PC-3 (cell line): ENCODE measurements at regions not wholly inside any gene's neighbourhood (a gene's known extent, or its start where the extent isn't known, plus 50 kb on each side); places are given as distances from the start of the nearest gene placed in this dataset.

Experiments
- ATAC-seq: fragments of 200-7000 bp; cut with Tn5 transposase; 2 replicates; pipeline ENCODE4 v1.9.1; 2020; ENCODE audit warnings: mild to moderate bottlenecking, moderate library complexity
- BruUV-seq: library from RNA; stranded (reverse); fragments of 400-500 nt; replicated peaks from 2 replicates; lab custom pipeline; 2021; lab: Mats Ljungman, UMichigan
- CTCF ChIA-PET: fragments of 300-600 bp; sonication (Branson Sonifier 250); formaldehyde crosslinking; loops from one replicate; lab custom pipeline; 2022; ENCODE audit warnings: antibody characterized with exemption; lab: Charles Lee
- POLR2A ChIA-PET: fragments of 300-600 bp; sonication (Branson Sonifier 250); formaldehyde crosslinking; loops from one replicate; lab custom pipeline; 2022; ENCODE audit warnings: antibody characterized with exemption; ENCODE audit not compliant: unreplicated experiment; lab: Charles Lee
- DNase-seq: peaks from one replicate; pipeline ENCODE4 v3.0.0-alpha.2; 2015
- H2AFZ ChIP-seq: fragments of 300-600 bp; sonication (generic); 2 replicates; pipeline ENCODE4 v1.6.0; 2016; ENCODE audit warnings: antibody characterized with exemption, low read length
- H3F3A ChIP-seq: fragments of 300-600 bp; sonication (generic); one replicate; pipeline ENCODE4 v1.6.0; 2017; ENCODE audit warnings: antibody characterized with exemption, low read length, control low read depth, mild to moderate bottlenecking; ENCODE audit not compliant: unreplicated experiment
- H3K27ac ChIP-seq: fragments of 300-600 bp; sonication (generic); 2 replicates; pipeline ENCODE4 v1.5.1; 2016; ENCODE audit warnings: mild to moderate bottlenecking, low read length
- H3K27me3 ChIP-seq: fragments of 300-600 bp; sonication (generic); 2 replicates; pipeline ENCODE4 v1.6.1; 2016; ENCODE audit warnings: low read length, mixed read lengths
- H3K36me3 ChIP-seq: fragments of 300-600 bp; sonication (generic); 2 replicates; pipeline ENCODE4 v1.6.1; 2016; ENCODE audit warnings: low read depth, mixed run types, low read length, mixed read lengths
- H3K4me1 ChIP-seq: fragments of 300-600 bp; sonication (generic); 2 replicates; pipeline ENCODE4 v1.5.1; 2016; ENCODE audit warnings: low read length; ENCODE audit not compliant: insufficient read depth
- H3K4me2 ChIP-seq: fragments of 300-600 bp; sonication (generic); 2 replicates; pipeline ENCODE4 v1.6.0; 2016; ENCODE audit warnings: low read length
- H3K4me3 ChIP-seq: fragments of 300-600 bp; sonication (generic); 2 replicates; pipeline ENCODE4 v1.5.1; 2016; ENCODE audit warnings: mild to moderate bottlenecking, low read length, mixed read lengths
- H3K79me2 ChIP-seq: fragments of 300-600 bp; sonication (generic); 2 replicates; pipeline ENCODE4 v1.6.1; 2017; ENCODE audit warnings: low read length, mixed read lengths
- H3K9ac ChIP-seq: fragments of 300-600 bp; sonication (generic); 2 replicates; pipeline ENCODE4 v1.6.0; 2016; ENCODE audit warnings: mild to moderate bottlenecking, low read length
- H3K9me2 ChIP-seq: fragments of 300-600 bp; sonication (generic); replicated peaks from 2 replicates; pipeline ENCODE4 v1.6.1; 2016; ENCODE audit warnings: mixed run types, low read length, mixed read lengths
- H3K9me3 ChIP-seq: fragments of 300-600 bp; sonication (generic); 2 replicates; pipeline ENCODE4 v1.6.1; 2016; ENCODE audit warnings: low read length, mixed read lengths
- H4K20me1 ChIP-seq: fragments of 300-600 bp; sonication (generic); 2 replicates; pipeline ENCODE4 v1.6.1; 2016; ENCODE audit warnings: low read length, mixed read lengths
- CTCF ChIP-seq: fragments of 300-600 bp; sonication (generic); conservative IDR thresholded peaks from 2 replicates; pipeline ENCODE4 v1.5.1; 2017; ENCODE audit warnings: antibody characterized with exemption, low read depth, mild to moderate bottlenecking, low read length
- EZH2 ChIP-seq: fragments of 300-600 bp; sonication (generic); IDR thresholded peaks from one replicate; pipeline ENCODE4 v1.6.1; 2017; ENCODE audit warnings: antibody characterized with exemption, mild to moderate bottlenecking, low read length; ENCODE audit not compliant: unreplicated experiment
- EZH2phosphoT487 ChIP-seq: fragments of 300-600 bp; sonication (generic); IDR thresholded peaks from 2 replicates; pipeline ENCODE4 v1.6.1; 2018; ENCODE audit warnings: mild to moderate bottlenecking, antibody characterized with exemption, low read length, borderline replicate concordance
- intact Hi-C: fragments of 100-400 bp; cut with micrococcal nuclease; formaldehyde crosslinking; loops from 2 replicates; pipeline ENCODE4 v1.9.0; 2023

- Histone ChIP-seq H3K27ac (no peak overlapping the region), H3K9ac (no peak overlapping the region)
- intact Hi-C loops, result loop anchor here (5.0 kb wide), 2 partner anchors 116 to 174 kb away; no protein-coding TSS in a partner anchor
Measured at GRCh38 chr12:67826148-67826547, 163.1 kb upstream of the IFNG-AS1 start.

GRCh38 chr12:67826946-67827720, 162.1 kb upstream of the IFNG-AS1 start:
- Histone ChIP-seq H4K20me1 (no peaks in the 10 kb centered on the region), H3K9me3 (no peaks in the 10 kb centered on the region), H3K4me2 (peak overlapping the region; percentile 87), H3K27me3 (no peaks in the 10 kb centered on the region), H2AFZ (peak overlapping the region; percentile 58), H3K9ac (peak overlapping the region; percentile 56), H3K4me1 (peaks cover 18% of the 10 kb centered on the region), H3K36me3 (no peaks in the 10 kb centered on the region), H3K27ac (peak overlapping the region; percentile 78), H3K4me3 (peak overlapping the region; percentile 65), H3K79me2 (no peaks in the 10 kb centered on the region), H3K9me2 (no peaks in the 10 kb centered on the region), H3F3A (no peaks in the 10 kb centered on the region)
- no TSS peak for BruUV-seq
- ChIA-PET CTCF (interaction anchor here (0.7 kb wide), 1 partner anchor 116 kb away, joined by 3 read pairs; no protein-coding TSS in a partner anchor), POLR2A (no interaction called here)
- ATAC-seq (peak; percentile 80), DNase-seq (peak; percentile 63)
- no peak for TF ChIP-seq EZH2phosphoT487
- no peak for TF ChIP-seq CTCF
- intact Hi-C loops, result loop anchor here (5.0 kb wide), 2 partner anchors 115 to 175 kb away; no protein-coding TSS in a partner anchor

More at GRCh38 chr12:67826148-67826547, 163.1 kb upstream of the IFNG-AS1 start:
- H3K9me2 ChIP-seq, result no peaks in the 10 kb centered on the region
- H3K79me2 ChIP-seq, result no peaks in the 10 kb centered on the region
- no peaks in the 10 kb centered on the region for H3F3A ChIP-seq
- no peak overlapping the region for H2AFZ ChIP-seq
- H3K27me3 ChIP-seq, result no peaks in the 10 kb centered on the region
- H3K9me3 ChIP-seq, result no peaks in the 10 kb centered on the region
- ChIA-PET CTCF (no interaction called here), POLR2A (no interaction called here)
- DNase-seq, result no peak
- no TSS peak for BruUV-seq
- no peaks in the 10 kb centered on the region for H3K36me3 ChIP-seq
- no peak for ATAC-seq
- TF ChIP-seq EZH2, result no peak
- TF ChIP-seq CTCF, result no peak
- no peak for TF ChIP-seq EZH2phosphoT487
- H3K4me3 ChIP-seq, result no peak overlapping the region
- H3K4me2 ChIP-seq, result no peak overlapping the region
- peaks cover 18% of the 10 kb centered on the region for H3K4me1 ChIP-seq
- H4K20me1 ChIP-seq, result no peaks in the 10 kb centered on the region
